Liver (tissue), 8 donors: ENCODE measurements at regions not wholly inside any gene's neighbourhood (a gene's known extent, or its start where the extent isn't known, plus 50 kb on each side); places are given as distances from the start of the nearest gene placed in this dataset.

ENCODE experiments used
- DNase-seq: peaks from one replicate; pipeline ENCODE4 v3.0.0-alpha.2; 2017; ENCODE audit warnings: low spot score
- H3K27ac ChIP-seq, 2 donors: one replicate each; pipeline ENCODE4 v1.7.0; 2013; ENCODE audit warnings: inconsistent platforms in 2 of 2, low read length in 2 of 2, control low read depth in 1 of 2, low read depth in 1 of 2, mild to moderate bottlenecking in 1 of 2
- H3K27me3 ChIP-seq, 4 donors: one replicate each; pipeline versions ENCODE4 v1.6.1 to v1.7.0; 2013; ENCODE audit warnings: low read length in 3 of 4, inconsistent platforms in 1 of 4, mild to moderate bottlenecking in 1 of 4, moderate library complexity in 1 of 4; ENCODE audit not compliant: control insufficient read depth in 4 of 4, insufficient read depth in 4 of 4
- H3K36me3 ChIP-seq, 4 donors: one replicate each; pipeline versions ENCODE4 v1.6.1 to v1.7.0; 2013; ENCODE audit warnings: low read length in 3 of 4, mild to moderate bottlenecking in 3 of 4, low read depth in 1 of 4, moderate library complexity in 1 of 4; ENCODE audit not compliant: control insufficient read depth in 4 of 4, insufficient read depth in 3 of 4
- H3K4me1 ChIP-seq, 4 donors: one replicate each; pipeline versions ENCODE4 v1.6.1 to v1.7.0; 2013; ENCODE audit warnings: low read length in 3 of 4, mild to moderate bottlenecking in 3 of 4, moderate library complexity in 1 of 4; ENCODE audit not compliant: control insufficient read depth in 4 of 4, insufficient read depth in 4 of 4
- H3K4me3 ChIP-seq, 3 donors: one replicate each; pipeline versions ENCODE4 v1.6.1 to v1.7.0; 2013; ENCODE audit warnings: low read length in 3 of 3, control low read depth in 1 of 3, low read depth in 1 of 3, mild to moderate bottlenecking in 1 of 3
- H3K9ac ChIP-seq, 2 donors: one replicate each; pipeline ENCODE4 v1.7.0; 2013; ENCODE audit warnings: low read length in 2 of 2, mild to moderate bottlenecking in 2 of 2, moderate library complexity in 2 of 2, control low read depth in 1 of 2, low read depth in 1 of 2
- H3K9me3 ChIP-seq, 4 donors: one replicate each; pipeline versions ENCODE4 v1.6.1 to v1.7.0; 2013; ENCODE audit warnings: low read length in 3 of 4; ENCODE audit not compliant: control insufficient read depth in 4 of 4
- ATF3 ChIP-seq: IDR thresholded peaks from 2 replicates; pipeline ENCODE4 v1.6.1; 2016; ENCODE audit warnings: antibody characterized with exemption
- CTCF ChIP-seq: fragments of 150-350 bp; IDR thresholded peaks from 2 replicates; pipeline ENCODE4 v1.5.1; 2017; ENCODE audit warnings: improper control_type of control experiment, low read depth, low read length; ENCODE audit not compliant: missing input control
- EGR1 ChIP-seq, 2 donors: IDR thresholded peaks; 2 replicates each; pipeline ENCODE4 v1.6.1; 2016 to 2018; ENCODE audit warnings: antibody characterized with exemption in 2 of 2, low read depth in 2 of 2
- FOXA1 ChIP-seq: IDR thresholded peaks from 2 replicates; pipeline ENCODE4 v1.6.1; 2016; ENCODE audit warnings: antibody characterized with exemption
- FOXA2 ChIP-seq: IDR thresholded peaks from 2 replicates; pipeline ENCODE4 v1.6.1; 2016; ENCODE audit warnings: antibody characterized with exemption
- GABPA ChIP-seq, 2 donors: IDR thresholded peaks in 1 of 2; conservative IDR thresholded peaks in 1 of 2; 2 replicates each; pipeline ENCODE4 v1.6.1; 2016; ENCODE audit warnings: antibody characterized with exemption in 2 of 2, mild to moderate bottlenecking in 1 of 2, moderate library complexity in 1 of 2
- HNF4A ChIP-seq, 2 donors: conservative IDR thresholded peaks; 2 replicates each; pipeline ENCODE4 v1.6.1; 2016; ENCODE audit warnings: antibody characterized with exemption in 2 of 2, mild to moderate bottlenecking in 2 of 2
- HNF4G ChIP-seq: IDR thresholded peaks from 2 replicates; pipeline ENCODE4 v1.6.1; 2016; ENCODE audit warnings: antibody characterized with exemption
- JUND ChIP-seq, 2 donors: IDR thresholded peaks; 2 replicates each; pipeline ENCODE4 v1.6.1; 2016; ENCODE audit warnings: antibody characterized with exemption in 2 of 2
- MAX ChIP-seq: IDR thresholded peaks from 2 replicates; pipeline ENCODE4 v1.6.1; 2016; ENCODE audit warnings: antibody characterized with exemption
- RAD21 ChIP-seq, 2 donors: IDR thresholded peaks; 2 replicates each; pipeline ENCODE4 v1.6.1; 2016; ENCODE audit warnings: antibody characterized with exemption in 2 of 2, mild to moderate bottlenecking in 2 of 2
- REST ChIP-seq: IDR thresholded peaks from 2 replicates; pipeline ENCODE4 v1.6.1; 2016; ENCODE audit warnings: antibody characterized with exemption, mild to moderate bottlenecking
- RXRA ChIP-seq, 2 donors: IDR thresholded peaks; 2 replicates each; pipeline ENCODE4 v1.6.1; 2017 to 2018; ENCODE audit warnings: antibody characterized with exemption in 2 of 2, mild to moderate bottlenecking in 1 of 2
- SP1 ChIP-seq: IDR thresholded peaks from 2 replicates; pipeline ENCODE4 v1.6.1; 2018; ENCODE audit warnings: antibody characterized with exemption, mild to moderate bottlenecking
- TAF1 ChIP-seq: conservative IDR thresholded peaks from 2 replicates; pipeline ENCODE4 v1.6.1; 2016; ENCODE audit warnings: antibody characterized with exemption, mild to moderate bottlenecking
- YY1 ChIP-seq: IDR thresholded peaks from 2 replicates; pipeline ENCODE4 v1.6.1; 2016; ENCODE audit warnings: antibody characterized with exemption, mild to moderate bottlenecking
- WGBS: extraction: QIAGEN DNeasy Blood & Tissue Kit; methylation state at CpG from one replicate; pipeline ENCODE4 v1.1.7; 2013; 5-methylcytosine and 5-hydroxymethylcytosine counted together
- donor health status: healthy.
- donor health status: healthy.
- donor health status: healthy.
- donor health status: healthy.
- donor health status: healthy.

- 95% methylated on average over 6 of the region's 6 CpGs for WGBS
- H3K9ac ChIP-seq: no peak overlapping the region
- no peaks in the 10 kb centered on the region for H3K4me1 ChIP-seq
- no peak for TF ChIP-seq GABPA (IDR thresholded peaks at IDR 0.05 in 1 of 2, conservative IDR thresholded peaks at IDR 0.05 in 1 of 2)
- no peak for TF ChIP-seq FOXA1
- no peak for TF ChIP-seq HNF4G
- TF ChIP-seq REST: no peak
- no peak for TF ChIP-seq RAD21 (IDR thresholded peaks at IDR 0.05)
- TF ChIP-seq TAF1: no peak
- TF ChIP-seq YY1: no peak
- TF ChIP-seq HNF4A (conservative IDR thresholded peaks at IDR 0.05): no peak
- no peak for TF ChIP-seq EGR1 (IDR thresholded peaks at IDR 0.05; ENCODE audit: low read depth in 2 of 2)
- no peak for TF ChIP-seq FOXA2
- no peak for TF ChIP-seq MAX
- no peak for TF ChIP-seq RXRA (IDR thresholded peaks at IDR 0.05)
- TF ChIP-seq JUND (IDR thresholded peaks at IDR 0.05): no peak
- no peak for DNase-seq
- H3K36me3 ChIP-seq: no peaks in the 10 kb centered on the region
- no peaks in the 10 kb centered on the region for H3K9me3 ChIP-seq
- H3K27me3 ChIP-seq: no peaks in the 10 kb centered on the region
- H3K4me3 ChIP-seq: no peak overlapping the region
- H3K27ac ChIP-seq: no peak overlapping the region
These were observed 113.7 kb upstream of the SMAD3 start for GRCh38 chr15:66951531-66952320.

GRCh38 chr15:66952756-66953522 lies 112.5 kb upstream of the SMAD3 start:
- DNase-seq: no peak

More at GRCh38 chr15:66952756-66953522, 112.5 kb upstream of the SMAD3 start:
- H3K9ac ChIP-seq: no peak overlapping the region
- no peaks in the 10 kb centered on the region for H3K36me3 ChIP-seq
- H3K27ac ChIP-seq: no peak overlapping the region
- no peaks in the 10 kb centered on the region for H3K4me1 ChIP-seq
- H3K4me3 ChIP-seq: no peak overlapping the region
- 93% methylated on average over 6 of the region's 6 CpGs for WGBS
- no peaks in the 10 kb centered on the region for H3K9me3 ChIP-seq
- H3K27me3 ChIP-seq: no peaks in the 10 kb centered on the region
- TF ChIP-seq ATF3 (no peak), MAX (no peak), RXRA (IDR thresholded peaks at IDR 0.05) (no peak), EGR1 (IDR thresholded peaks at IDR 0.05; ENCODE audit: low read depth in 2 of 2) (no peak), TAF1 (no peak), SP1 (no peak), GABPA (IDR thresholded peaks at IDR 0.05 in 1 of 2, conservative IDR thresholded peaks at IDR 0.05 in 1 of 2) (no peak), HNF4A (conservative IDR thresholded peaks at IDR 0.05) (no peak), REST (no peak), YY1 (no peak), CTCF (no peak), FOXA1 (no peak)
